GM19238 (cell line): ENCODE measurements at regions not wholly inside any gene's neighbourhood (a gene's known extent, or its start where the extent isn't known, plus 50 kb on each side); places are given as distances from the start of the nearest gene placed in this dataset.

ENCODE experiments used
- DNase-seq: peaks from one replicate; pipeline ENCODE4 v3.0.0; 2011; ENCODE audit warnings: low spot score; ENCODE audit not compliant: insufficient read length

GRCh38 chr10:57026307-57026706, 665.2 kb upstream of the ZWINT start:
- no peak for DNase-seq

- no peak for DNase-seq
These were observed 662.6 kb upstream of the ZWINT start for GRCh38 chr10:57023626-57024025.

- DNase-seq = no peak
These were observed 657.4 kb upstream of the ZWINT start for GRCh38 chr10:57018452-57018851.

- no peak for DNase-seq
These were observed 656.4 kb upstream of the ZWINT start for GRCh38 chr10:57017356-57018037.

GRCh38 chr10:57015595-57016318, 654.7 kb upstream of the ZWINT start:
- DNase-seq = no peak

GRCh38 chr10:57015187-57015586, 654.1 kb upstream of the ZWINT start:
- DNase-seq = no peak

GRCh38 chr10:57014758-57015157, 653.7 kb upstream of the ZWINT start:
- DNase-seq = no peak

GRCh38 chr10:57008189-57008588, 647.1 kb upstream of the ZWINT start:
- DNase-seq = no peak

GRCh38 chr10:56991591-56992069, 630.6 kb upstream of the ZWINT start:
- DNase-seq = no peak

- DNase-seq = no peak
These were observed 614.5 kb upstream of the ZWINT start for GRCh38 chr10:56975513-56975912.

GRCh38 chr10:56973766-56974165, 612.7 kb upstream of the ZWINT start:
- DNase-seq = no peak

GRCh38 chr10:56943221-56943755, 582.2 kb upstream of the ZWINT start:
- DNase-seq = no peak

GRCh38 chr10:56934515-56934914, 573.5 kb upstream of the ZWINT start:
- DNase-seq = no peak

- DNase-seq = no peak
These were observed 567.7 kb upstream of the ZWINT start for GRCh38 chr10:56928714-56929113.

GRCh38 chr10:56927701-56928100, 566.6 kb upstream of the ZWINT start:
- DNase-seq = no peak

- DNase-seq = no peak
These were observed 559.7 kb upstream of the ZWINT start for GRCh38 chr10:56920601-56921261.

- no peak for DNase-seq
These were observed 551.0 kb upstream of the ZWINT start for GRCh38 chr10:56912043-56912442.

- no peak for DNase-seq
These were observed 544.0 kb upstream of the ZWINT start for GRCh38 chr10:56905051-56905450.

GRCh38 chr10:56902554-56902953, 541.5 kb upstream of the ZWINT start:
- DNase-seq = no peak

GRCh38 chr10:56895306-56895705, 534.2 kb upstream of the ZWINT start:
- DNase-seq = no peak

GRCh38 chr10:56881218-56881617, 520.2 kb upstream of the ZWINT start:
- no peak for DNase-seq

- no peak for DNase-seq
These were observed 519.5 kb upstream of the ZWINT start for GRCh38 chr10:56880606-56881005.
